GM12892 (cell line): ENCODE measurements at regions not wholly inside any gene's neighbourhood (a gene's known extent, or its start where the extent isn't known, plus 50 kb on each side); places are given as distances from the start of the nearest gene placed in this dataset.

Experiments
- POLR2A ChIP-seq: IDR thresholded peaks from 2 replicates; pipeline ENCODE4 v1.6.1; 2011; ENCODE audit warnings: low read depth, low read length, control low read depth
- POLR2AphosphoS5 ChIP-seq: IDR thresholded peaks from 2 replicates; pipeline ENCODE4 v1.6.1; 2011; ENCODE audit warnings: low read depth, low read length, control low read depth

DNA sequence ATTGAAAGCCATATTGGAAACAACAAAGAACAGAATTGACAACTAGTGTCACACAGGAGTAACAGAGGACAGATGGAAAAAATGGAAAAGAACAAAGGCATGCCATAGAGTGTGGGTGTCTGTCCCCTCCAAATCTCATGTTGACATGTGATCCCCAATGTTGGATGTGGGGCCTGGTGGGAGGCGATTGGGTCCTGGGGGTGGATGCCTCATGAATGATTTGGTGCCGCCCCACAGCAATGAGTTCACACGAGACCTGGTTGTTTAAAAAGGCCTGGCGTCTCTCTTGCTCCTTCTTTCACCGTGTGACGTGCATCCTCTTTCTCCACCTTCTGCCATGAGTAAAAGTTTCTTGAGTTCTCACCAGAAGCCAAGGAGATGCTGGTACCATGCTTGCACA, 87.4 kb upstream of the GPR26 start:
- no peak for TF ChIP-seq POLR2AphosphoS5
- TF ChIP-seq POLR2A, result no peak
